ENCODE measurements at regions not wholly inside any gene's neighbourhood (a gene's known extent, or its start where the extent isn't known, plus 50 kb on each side); places are given as distances from the start of the nearest gene placed in this dataset.

DNA sequence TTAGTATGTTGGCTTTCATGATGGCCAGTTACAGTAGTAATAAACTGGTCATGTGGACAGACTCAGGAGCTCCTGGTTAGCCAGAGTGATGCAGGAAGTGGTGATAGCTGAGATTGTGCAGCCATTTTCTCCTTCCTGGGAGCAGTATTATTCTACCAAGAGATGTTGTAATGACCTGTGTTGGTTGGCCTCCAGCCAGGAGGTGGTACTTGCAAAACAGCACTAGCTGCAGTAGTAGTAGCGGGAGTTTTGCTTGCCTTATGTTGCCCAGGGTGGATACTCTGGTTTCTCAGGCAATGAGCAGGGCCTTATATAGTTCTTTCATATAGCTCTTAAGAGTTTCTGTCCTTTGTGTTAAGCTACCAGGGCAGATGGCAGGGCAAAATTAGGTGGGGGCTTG is 998.8 kb downstream of the GLUD2 start:
- no peak for TF ChIP-seq POLR2A (IDR thresholded peaks at IDR 0.05)
- TF ChIP-seq, protein P1, sequence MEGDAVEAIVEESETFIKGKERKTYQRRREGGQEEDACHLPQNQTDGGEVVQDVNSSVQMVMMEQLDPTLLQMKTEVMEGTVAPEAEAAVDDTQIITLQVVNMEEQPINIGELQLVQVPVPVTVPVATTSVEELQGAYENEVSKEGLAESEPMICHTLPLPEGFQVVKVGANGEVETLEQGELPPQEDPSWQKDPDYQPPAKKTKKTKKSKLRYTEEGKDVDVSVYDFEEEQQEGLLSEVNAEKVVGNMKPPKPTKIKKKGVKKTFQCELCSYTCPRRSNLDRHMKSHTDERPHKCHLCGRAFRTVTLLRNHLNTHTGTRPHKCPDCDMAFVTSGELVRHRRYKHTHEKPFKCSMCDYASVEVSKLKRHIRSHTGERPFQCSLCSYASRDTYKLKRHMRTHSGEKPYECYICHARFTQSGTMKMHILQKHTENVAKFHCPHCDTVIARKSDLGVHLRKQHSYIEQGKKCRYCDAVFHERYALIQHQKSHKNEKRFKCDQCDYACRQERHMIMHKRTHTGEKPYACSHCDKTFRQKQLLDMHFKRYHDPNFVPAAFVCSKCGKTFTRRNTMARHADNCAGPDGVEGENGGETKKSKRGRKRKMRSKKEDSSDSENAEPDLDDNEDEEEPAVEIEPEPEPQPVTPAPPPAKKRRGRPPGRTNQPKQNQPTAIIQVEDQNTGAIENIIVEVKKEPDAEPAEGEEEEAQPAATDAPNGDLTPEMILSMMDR (IDR thresholded peaks at IDR 0.05): no peak
